ENCODE measurements at regions not wholly inside any gene's neighbourhood (a gene's known extent, or its start where the extent isn't known, plus 50 kb on each side); places are given as distances from the start of the nearest gene placed in this dataset.
"Not testable (repeated sequence)": the region's sequence is repeated elsewhere in the genome, so short reads cannot be mapped to it uniquely, and the experiment has no call there.

DNA sequence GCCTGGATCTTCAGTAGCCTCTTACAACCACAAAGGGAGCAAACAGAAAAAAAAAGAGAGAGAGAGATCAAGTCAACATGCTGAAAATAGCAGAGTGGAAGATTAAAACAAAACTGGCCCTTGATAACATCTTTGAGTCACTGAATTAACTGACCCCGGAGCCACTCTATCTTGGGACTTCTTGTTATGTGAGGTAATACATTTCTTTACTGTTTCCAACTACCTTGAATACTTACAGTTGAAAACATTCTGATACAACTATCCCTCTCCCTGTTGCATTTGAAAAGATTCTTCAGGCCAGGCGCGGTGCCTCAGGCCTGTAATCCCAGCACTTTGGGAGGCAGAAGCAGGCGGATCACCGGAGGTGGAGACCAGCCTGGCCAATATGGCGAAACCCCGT lies 208.1 kb downstream of the MEMO1 start:
- Histone ChIP-seq H3K36me3 (ENCODE audit: control insufficient read depth, insufficient read depth, low read length) (no peaks in the 10 kb centered on the region), H3K9me3 (no peaks in the 10 kb centered on the region), H3K27me3 (replicated peaks; ENCODE audit: control insufficient read depth, insufficient read depth, low read length) (no peaks in the 10 kb centered on the region), H3K4me3 (ENCODE audit: low read depth, low read length) (no peak overlapping the region), H3K4me1 (no peaks in the 10 kb centered on the region)
- Mint-ChIP-seq H3K9me3 (ENCODE audit: unreplicated experiment) (no peaks in the 10 kb centered on the region), H3K27ac (ENCODE audit: unreplicated experiment) (no peak overlapping the region), H3K4me3 (ENCODE audit: unreplicated experiment) (no peak overlapping the region), H3K36me3 (ENCODE audit: insufficient read depth, unreplicated experiment) (no peaks in the 10 kb centered on the region), H3K27me3 (ENCODE audit: insufficient read depth, unreplicated experiment) (peaks cover 5% of the 10 kb centered on the region), H3K4me1 (ENCODE audit: low read depth, unreplicated experiment) (no peaks in the 10 kb centered on the region)
- CTCF ChIA-PET: no interaction called here
- TF ChIP-seq, protein P1, sequence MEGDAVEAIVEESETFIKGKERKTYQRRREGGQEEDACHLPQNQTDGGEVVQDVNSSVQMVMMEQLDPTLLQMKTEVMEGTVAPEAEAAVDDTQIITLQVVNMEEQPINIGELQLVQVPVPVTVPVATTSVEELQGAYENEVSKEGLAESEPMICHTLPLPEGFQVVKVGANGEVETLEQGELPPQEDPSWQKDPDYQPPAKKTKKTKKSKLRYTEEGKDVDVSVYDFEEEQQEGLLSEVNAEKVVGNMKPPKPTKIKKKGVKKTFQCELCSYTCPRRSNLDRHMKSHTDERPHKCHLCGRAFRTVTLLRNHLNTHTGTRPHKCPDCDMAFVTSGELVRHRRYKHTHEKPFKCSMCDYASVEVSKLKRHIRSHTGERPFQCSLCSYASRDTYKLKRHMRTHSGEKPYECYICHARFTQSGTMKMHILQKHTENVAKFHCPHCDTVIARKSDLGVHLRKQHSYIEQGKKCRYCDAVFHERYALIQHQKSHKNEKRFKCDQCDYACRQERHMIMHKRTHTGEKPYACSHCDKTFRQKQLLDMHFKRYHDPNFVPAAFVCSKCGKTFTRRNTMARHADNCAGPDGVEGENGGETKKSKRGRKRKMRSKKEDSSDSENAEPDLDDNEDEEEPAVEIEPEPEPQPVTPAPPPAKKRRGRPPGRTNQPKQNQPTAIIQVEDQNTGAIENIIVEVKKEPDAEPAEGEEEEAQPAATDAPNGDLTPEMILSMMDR (IDR thresholded peaks at IDR 0.05; ENCODE audit: insufficient read depth in 1 of 2, low read depth in 1 of 2, low read length in 1 of 2, severe bottlenecking in 1 of 2, unreplicated experiment in 1 of 2): no peak
- no TSS peak for BruUV-seq (replicated peaks)
- intact Hi-C loops (cut with micrococcal nuclease; ENCODE audit: unreplicated experiment): no loop called here
- DNase-seq: no peak
- POLR2A ChIA-PET: no interaction called here

DNA sequence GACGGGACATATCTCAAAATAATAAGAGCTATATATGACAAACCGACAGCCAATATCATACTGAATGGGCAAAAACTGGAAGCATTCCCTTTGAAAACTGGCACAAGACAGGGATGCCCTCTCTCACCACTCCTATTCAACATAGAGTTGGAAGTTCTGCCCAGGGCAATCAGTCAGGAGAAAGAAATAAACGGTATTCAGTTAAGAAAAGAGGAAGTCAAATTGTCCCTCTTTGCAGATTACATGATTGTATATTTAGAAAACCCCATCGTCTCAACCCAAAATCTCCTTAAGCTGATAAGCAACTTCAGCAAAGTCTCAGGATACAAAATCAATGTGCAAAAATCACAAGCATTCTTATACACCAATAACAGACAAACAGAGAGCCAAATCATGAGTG lies 211.5 kb downstream of the MEMO1 start:
- peaks cover 10% of the 10 kb centered on the region for H3K27me3 Mint-ChIP-seq (ENCODE audit: insufficient read depth, unreplicated experiment)
- H3K36me3 Mint-ChIP-seq (ENCODE audit: insufficient read depth, unreplicated experiment); H3K4me3 Mint-ChIP-seq (ENCODE audit: unreplicated experiment); CTCF ChIA-PET; H3K36me3 ChIP-seq (ENCODE audit: control insufficient read depth, insufficient read depth, low read length); H3K9me3 Mint-ChIP-seq (ENCODE audit: unreplicated experiment); H3K4me1 Mint-ChIP-seq (ENCODE audit: low read depth, unreplicated experiment); intact Hi-C loops (cut with micrococcal nuclease; ENCODE audit: unreplicated experiment); H3K27me3 ChIP-seq (replicated peaks; ENCODE audit: control insufficient read depth, insufficient read depth, low read length); H3K4me1 ChIP-seq; H3K27ac Mint-ChIP-seq (ENCODE audit: unreplicated experiment); POLR2A ChIA-PET; DNase-seq; BruUV-seq (replicated peaks); H3K4me3 ChIP-seq (ENCODE audit: low read depth, low read length): not testable (repeated sequence)
- H3K9me3 ChIP-seq: peaks cover 11% of the 10 kb centered on the region; the same call in 1 of the 2 replicates

DNA sequence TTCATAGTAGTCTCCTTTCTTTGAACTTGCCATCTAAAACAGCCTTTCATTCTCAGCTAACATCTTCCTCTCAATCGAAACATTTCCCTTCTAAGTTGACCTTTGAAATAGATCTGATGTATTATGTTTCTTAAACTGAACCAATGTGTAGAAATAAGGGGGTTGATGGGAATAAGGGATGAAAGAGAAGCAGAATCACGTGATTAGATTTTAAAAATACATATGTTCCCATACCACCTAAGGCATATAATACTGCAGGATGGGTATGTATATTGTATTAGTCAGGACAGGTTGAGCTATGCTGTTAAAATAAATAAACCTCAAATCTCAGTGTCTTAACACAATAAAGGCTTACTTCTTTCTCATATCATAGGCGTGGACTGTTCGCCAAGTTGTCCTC lies 207.5 kb upstream of the SRD5A2 start:
- BruUV-seq (replicated peaks): no TSS peak
- intact Hi-C loops (cut with micrococcal nuclease; ENCODE audit: unreplicated experiment): no loop called here
- H3K4me1 ChIP-seq: no peaks in the 10 kb centered on the region

More for the DNA sequence above, 207.5 kb upstream of the SRD5A2 start:
- no peak for DNase-seq
- H3K9me3 ChIP-seq: peaks cover 7% of the 10 kb centered on the region
- Mint-ChIP-seq H3K36me3 (ENCODE audit: insufficient read depth, unreplicated experiment) (no peaks in the 10 kb centered on the region), H3K4me1 (ENCODE audit: low read depth, unreplicated experiment) (no peaks in the 10 kb centered on the region), H3K4me3 (ENCODE audit: unreplicated experiment) (no peak overlapping the region), H3K27me3 (ENCODE audit: insufficient read depth, unreplicated experiment) (peaks cover 6% of the 10 kb centered on the region), H3K9me3 (ENCODE audit: unreplicated experiment) (peaks cover 12% of the 10 kb centered on the region), H3K27ac (ENCODE audit: unreplicated experiment) (no peak overlapping the region)
- TF ChIP-seq, protein P1 (IDR thresholded peaks at IDR 0.05; ENCODE audit: insufficient read depth in 1 of 2, low read depth in 1 of 2, low read length in 1 of 2, severe bottlenecking in 1 of 2, unreplicated experiment in 1 of 2): no peak
- POLR2A ChIA-PET: no interaction called here
- no peak overlapping the region for H3K4me3 ChIP-seq (ENCODE audit: low read depth, low read length)
- CTCF ChIA-PET: no interaction called here
- no peaks in the 10 kb centered on the region for H3K36me3 ChIP-seq (ENCODE audit: control insufficient read depth, insufficient read depth, low read length)
- no peaks in the 10 kb centered on the region for H3K27me3 ChIP-seq (replicated peaks; ENCODE audit: control insufficient read depth, insufficient read depth, low read length)

Data from Caco-2 (cell line).